ENCODE measurements at regions not wholly inside any gene's neighbourhood (a gene's known extent, or its start where the extent isn't known, plus 50 kb on each side); places are given as distances from the start of the nearest gene placed in this dataset.
"Not testable (repeated sequence)": the region's sequence is repeated elsewhere in the genome, so short reads cannot be mapped to it uniquely, and the experiment has no call there.

GRCh38 chr7:149666360-149666945, 106.9 kb downstream of the ZNF467 start:
- TF ChIP-seq CTCF (IDR thresholded peaks at IDR 0.05; ENCODE audit: borderline replicate concordance, insufficient read depth, low read depth, low read length) = no peak
- H3K4me3 ChIP-seq (ENCODE audit: low read depth, low read length) = no peak overlapping the region

- not testable (repeated sequence) for H3K4me3 ChIP-seq (ENCODE audit: low read depth, low read length)
Measured at GRCh38 chr7:149665618-149666017, 107.8 kb downstream of the ZNF467 start.

- no peak for TF ChIP-seq CTCF (IDR thresholded peaks at IDR 0.05; ENCODE audit: borderline replicate concordance, insufficient read depth, low read depth, low read length)
- no peak overlapping the region for H3K4me3 ChIP-seq (ENCODE audit: low read depth, low read length)
Measured at GRCh38 chr7:149664666-149665065, 108.7 kb downstream of the ZNF467 start.

- no peak overlapping the region for H3K4me3 ChIP-seq (ENCODE audit: low read depth, low read length)
- no peak for TF ChIP-seq CTCF (IDR thresholded peaks at IDR 0.05; ENCODE audit: borderline replicate concordance, insufficient read depth, low read depth, low read length)
Measured at GRCh38 chr7:149664176-149664575, 109.2 kb downstream of the ZNF467 start.

- no peak overlapping the region for H3K4me3 ChIP-seq (ENCODE audit: low read depth, low read length)
- TF ChIP-seq CTCF (IDR thresholded peaks at IDR 0.05; ENCODE audit: borderline replicate concordance, insufficient read depth, low read depth, low read length) = peak; percentile 74
Measured at GRCh38 chr7:149662591-149663095, 110.7 kb downstream of the ZNF467 start.

- no peak for TF ChIP-seq CTCF (IDR thresholded peaks at IDR 0.05; ENCODE audit: borderline replicate concordance, insufficient read depth, low read depth, low read length)
- H3K4me3 ChIP-seq (ENCODE audit: low read depth, low read length) = no peak overlapping the region
Measured at GRCh38 chr7:149655784-149656183, 117.6 kb downstream of the ZNF467 start.

- no peak for TF ChIP-seq CTCF (IDR thresholded peaks at IDR 0.05; ENCODE audit: borderline replicate concordance, insufficient read depth, low read depth, low read length)
- no peak overlapping the region for H3K4me3 ChIP-seq (ENCODE audit: low read depth, low read length)
Measured at GRCh38 chr7:149654588-149654987, 118.8 kb downstream of the ZNF467 start.

GRCh38 chr7:149650190-149650589, 123.2 kb downstream of the ZNF467 start:
- not testable (repeated sequence) for H3K4me3 ChIP-seq (ENCODE audit: low read depth, low read length)

Measured in GM12875 (cell line).